A673 (cell line): ENCODE measurements at regions not wholly inside any gene's neighbourhood (a gene's known extent, or its start where the extent isn't known, plus 50 kb on each side); places are given as distances from the start of the nearest gene placed in this dataset.

Source experiments
- EZH2 ChIP-seq: fragments of 200-600 bp; sonication (generic); IDR thresholded peaks from 2 replicates; pipeline ENCODE4 v1.6.1; 2017; ENCODE audit warnings: borderline replicate concordance, low read depth, mild to moderate bottlenecking, mixed read lengths, antibody characterized with exemption, low read length; ENCODE audit not compliant: poor library complexity, severe bottlenecking
- TF ChIP-seq, protein P1 (sequence below): fragments of 300-800, 200-600 bp; sonication (generic); conservative IDR thresholded peaks from 2 replicates; pipeline ENCODE4 v1.5.1; 2017; ENCODE audit warnings: low read depth, mild to moderate bottlenecking, antibody characterized with exemption, low read length, moderate library complexity, mixed read lengths

DNA sequence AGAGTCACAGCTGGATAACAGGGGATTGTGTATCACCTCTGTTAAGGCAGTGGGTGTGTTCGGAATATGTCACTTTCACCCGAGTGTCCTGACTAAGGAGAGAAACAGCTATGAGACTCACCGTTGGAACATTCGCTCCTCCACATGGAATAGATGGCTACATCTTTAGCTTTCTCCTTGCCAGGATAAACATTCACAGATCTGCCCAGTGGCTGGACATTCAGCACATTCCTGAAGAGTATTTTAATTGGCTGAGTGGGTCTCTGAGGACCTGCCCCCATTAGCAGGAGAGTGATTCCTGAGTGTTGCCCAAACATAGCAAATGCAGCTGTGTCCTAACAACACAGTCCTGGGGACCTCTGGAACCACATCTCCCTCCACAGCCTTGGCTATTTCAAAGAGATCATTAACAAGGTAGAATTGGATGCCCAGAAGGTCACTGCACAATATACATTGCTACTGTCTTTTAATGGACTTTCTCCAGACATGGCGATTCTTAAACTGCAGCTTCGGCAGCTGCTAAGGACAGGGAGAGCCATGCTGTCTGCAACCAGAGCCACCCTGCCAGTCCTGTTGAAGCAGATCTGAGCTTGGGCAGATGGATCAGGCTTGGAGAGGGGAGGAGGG lies 435.0 kb upstream of the CADM1 start:
- TF ChIP-seq EZH2 = no peak
- TF ChIP-seq, protein P1, sequence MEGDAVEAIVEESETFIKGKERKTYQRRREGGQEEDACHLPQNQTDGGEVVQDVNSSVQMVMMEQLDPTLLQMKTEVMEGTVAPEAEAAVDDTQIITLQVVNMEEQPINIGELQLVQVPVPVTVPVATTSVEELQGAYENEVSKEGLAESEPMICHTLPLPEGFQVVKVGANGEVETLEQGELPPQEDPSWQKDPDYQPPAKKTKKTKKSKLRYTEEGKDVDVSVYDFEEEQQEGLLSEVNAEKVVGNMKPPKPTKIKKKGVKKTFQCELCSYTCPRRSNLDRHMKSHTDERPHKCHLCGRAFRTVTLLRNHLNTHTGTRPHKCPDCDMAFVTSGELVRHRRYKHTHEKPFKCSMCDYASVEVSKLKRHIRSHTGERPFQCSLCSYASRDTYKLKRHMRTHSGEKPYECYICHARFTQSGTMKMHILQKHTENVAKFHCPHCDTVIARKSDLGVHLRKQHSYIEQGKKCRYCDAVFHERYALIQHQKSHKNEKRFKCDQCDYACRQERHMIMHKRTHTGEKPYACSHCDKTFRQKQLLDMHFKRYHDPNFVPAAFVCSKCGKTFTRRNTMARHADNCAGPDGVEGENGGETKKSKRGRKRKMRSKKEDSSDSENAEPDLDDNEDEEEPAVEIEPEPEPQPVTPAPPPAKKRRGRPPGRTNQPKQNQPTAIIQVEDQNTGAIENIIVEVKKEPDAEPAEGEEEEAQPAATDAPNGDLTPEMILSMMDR = no peak
